ENCODE measurements at regions not wholly inside any gene's neighbourhood (a gene's known extent, or its start where the extent isn't known, plus 50 kb on each side); places are given as distances from the start of the nearest gene placed in this dataset.
"Not testable (repeated sequence)": the region's sequence is repeated elsewhere in the genome, so short reads cannot be mapped to it uniquely, and the experiment has no call there.

DNA sequence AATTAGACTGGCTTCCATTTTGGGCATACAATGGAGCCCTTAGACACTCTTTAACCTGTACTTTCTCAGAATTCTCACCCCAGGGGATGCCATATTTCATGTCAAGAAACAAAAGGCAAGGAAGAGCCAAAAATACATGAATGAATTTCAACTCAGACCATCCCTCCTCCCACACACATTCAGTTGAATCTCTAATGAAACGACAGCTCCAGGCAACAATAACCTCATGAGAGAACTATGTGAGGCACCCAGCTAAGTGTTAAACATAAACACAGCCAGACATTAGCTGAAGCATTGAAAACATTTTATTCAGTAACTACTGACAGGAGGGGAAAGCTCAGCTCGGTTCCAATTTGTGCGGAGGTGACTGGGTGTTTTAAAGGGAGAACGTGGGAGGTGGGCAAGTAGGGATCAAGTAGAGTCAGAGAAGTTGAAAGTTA is 1359.1 kb upstream of the CDH9 start:
- H3K27me3 Mint-ChIP-seq (ENCODE audit: insufficient read depth, low read depth): peaks cover 2% of the 10 kb centered on the region
- Histone ChIP-seq H3K9ac (no peak overlapping the region), H3K4me1 (peaks cover 23% of the 10 kb centered on the region), H3K36me3 (no peaks in the 10 kb centered on the region), H4K20me1 (ENCODE audit: low read depth) (no peaks in the 10 kb centered on the region), H3F3A (ENCODE audit: low read depth) (peaks cover 8% of the 10 kb centered on the region), H3K79me2 (ENCODE audit: low read depth) (no peaks in the 10 kb centered on the region), H3K4me2 (no peak overlapping the region), H3K27me3 (no peaks in the 10 kb centered on the region), H3K27ac (no peak overlapping the region), H3K4me3 (no peak overlapping the region), H3K9me3 (ENCODE audit: low read depth) (no peaks in the 10 kb centered on the region), H2AFZ (replicated peaks) (no peak overlapping the region)
- DNase-seq (ENCODE audit: low spot score): peak; percentile 6
- peaks cover 6% of the 10 kb centered on the region for H3K36me3 Mint-ChIP-seq
- peaks cover 7% of the 10 kb centered on the region for H3K9me3 Mint-ChIP-seq
- no peak overlapping the region for H3K4me3 Mint-ChIP-seq
- H3K4me1 Mint-ChIP-seq: peaks cover 33% of the 10 kb centered on the region
- peak overlapping the region; percentile 90 for H3K27ac Mint-ChIP-seq
- TF ChIP-seq EZH2 (IDR thresholded peaks at IDR 0.05): no peak
- TF ChIP-seq, protein P1, sequence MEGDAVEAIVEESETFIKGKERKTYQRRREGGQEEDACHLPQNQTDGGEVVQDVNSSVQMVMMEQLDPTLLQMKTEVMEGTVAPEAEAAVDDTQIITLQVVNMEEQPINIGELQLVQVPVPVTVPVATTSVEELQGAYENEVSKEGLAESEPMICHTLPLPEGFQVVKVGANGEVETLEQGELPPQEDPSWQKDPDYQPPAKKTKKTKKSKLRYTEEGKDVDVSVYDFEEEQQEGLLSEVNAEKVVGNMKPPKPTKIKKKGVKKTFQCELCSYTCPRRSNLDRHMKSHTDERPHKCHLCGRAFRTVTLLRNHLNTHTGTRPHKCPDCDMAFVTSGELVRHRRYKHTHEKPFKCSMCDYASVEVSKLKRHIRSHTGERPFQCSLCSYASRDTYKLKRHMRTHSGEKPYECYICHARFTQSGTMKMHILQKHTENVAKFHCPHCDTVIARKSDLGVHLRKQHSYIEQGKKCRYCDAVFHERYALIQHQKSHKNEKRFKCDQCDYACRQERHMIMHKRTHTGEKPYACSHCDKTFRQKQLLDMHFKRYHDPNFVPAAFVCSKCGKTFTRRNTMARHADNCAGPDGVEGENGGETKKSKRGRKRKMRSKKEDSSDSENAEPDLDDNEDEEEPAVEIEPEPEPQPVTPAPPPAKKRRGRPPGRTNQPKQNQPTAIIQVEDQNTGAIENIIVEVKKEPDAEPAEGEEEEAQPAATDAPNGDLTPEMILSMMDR (IDR thresholded peaks at IDR 0.05): no peak

DNA sequence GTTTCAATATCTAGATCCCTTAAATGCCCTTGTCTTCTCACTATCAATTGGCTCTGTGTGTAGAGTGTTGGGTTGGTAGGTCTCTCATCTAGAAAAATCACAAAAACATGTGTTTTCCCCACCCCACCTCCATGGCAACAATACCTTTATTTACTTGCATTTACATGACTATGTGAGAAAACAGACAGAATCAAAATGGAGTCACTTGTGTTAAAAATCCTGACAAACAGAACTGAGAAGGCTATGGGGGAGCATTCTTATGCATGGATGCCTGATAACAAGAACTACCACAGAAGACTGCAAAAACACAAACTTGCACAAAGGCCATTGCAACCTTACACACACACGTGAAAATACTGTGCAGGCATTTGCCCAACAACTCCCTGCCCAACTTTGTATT is 1352.9 kb upstream of the CDH9 start:
- no peak overlapping the region for H3K27ac Mint-ChIP-seq
- H3K9me3 ChIP-seq (ENCODE audit: low read depth): no peaks in the 10 kb centered on the region
- H3K4me1 ChIP-seq: peaks cover 8% of the 10 kb centered on the region
- H3K4me1 Mint-ChIP-seq: peaks cover 3% of the 10 kb centered on the region
- H3K9ac ChIP-seq: no peak overlapping the region
- H3F3A ChIP-seq (ENCODE audit: low read depth): peaks cover 19% of the 10 kb centered on the region
- no peaks in the 10 kb centered on the region for H3K36me3 ChIP-seq
- H3K27ac ChIP-seq: no peak overlapping the region
- no peaks in the 10 kb centered on the region for H3K79me2 ChIP-seq (ENCODE audit: low read depth)
- no peaks in the 10 kb centered on the region for H3K27me3 ChIP-seq
- no peaks in the 10 kb centered on the region for H4K20me1 ChIP-seq (ENCODE audit: low read depth)
- no peak overlapping the region for H2AFZ ChIP-seq (replicated peaks)
- TF ChIP-seq, protein P1 (IDR thresholded peaks at IDR 0.05): no peak
- no peak for TF ChIP-seq EZH2phosphoT487 (IDR thresholded peaks at IDR 0.05)
- TF ChIP-seq EZH2 (IDR thresholded peaks at IDR 0.05): no peak
- DNase-seq (ENCODE audit: low spot score): no peak
- H3K36me3 Mint-ChIP-seq: peaks cover 4% of the 10 kb centered on the region
- peaks cover 6% of the 10 kb centered on the region for H3K9me3 Mint-ChIP-seq
- H3K4me3 ChIP-seq: no peak overlapping the region
- H3K4me2 ChIP-seq: no peak overlapping the region
- H3K27me3 Mint-ChIP-seq (ENCODE audit: insufficient read depth, low read depth): peaks cover 2% of the 10 kb centered on the region
- H3K4me3 Mint-ChIP-seq: no peak overlapping the region

DNA sequence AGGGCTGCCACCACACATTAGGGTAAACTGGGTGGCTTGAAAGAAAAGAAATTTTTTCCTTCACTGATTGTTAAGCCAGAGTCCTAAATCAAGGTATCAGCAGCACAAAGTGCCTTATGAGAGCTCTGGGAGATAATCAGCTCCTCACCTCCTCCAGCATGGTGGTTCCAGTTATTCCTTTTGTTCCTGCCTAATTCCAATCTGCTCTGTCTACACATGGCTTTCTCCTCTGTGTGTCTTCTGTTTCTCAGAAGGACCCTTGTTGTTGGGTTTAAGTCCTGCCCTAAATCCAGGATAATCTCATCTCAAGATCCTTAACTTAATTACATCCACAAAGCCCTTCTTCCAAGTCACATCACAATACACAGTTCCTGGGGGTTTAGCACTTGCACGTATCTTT is 1352.0 kb upstream of the CDH9 start:
- TF ChIP-seq EZH2phosphoT487 (IDR thresholded peaks at IDR 0.05): peak; percentile 78
- TF ChIP-seq, protein P1 (IDR thresholded peaks at IDR 0.05): no peak
- H3K27ac Mint-ChIP-seq: peak overlapping the region; percentile 76
- peaks cover 3% of the 10 kb centered on the region for H3K4me1 Mint-ChIP-seq
- no peak overlapping the region for H2AFZ ChIP-seq (replicated peaks)
- H3K27ac ChIP-seq: no peak overlapping the region
- no peak overlapping the region for H3K4me3 ChIP-seq
- no peaks in the 10 kb centered on the region for H3K36me3 ChIP-seq
- peaks cover 2% of the 10 kb centered on the region for H3K27me3 Mint-ChIP-seq (ENCODE audit: insufficient read depth, low read depth)
- peaks cover 6% of the 10 kb centered on the region for H3K9me3 Mint-ChIP-seq
- H3K4me1 ChIP-seq: peaks cover 8% of the 10 kb centered on the region
- no peaks in the 10 kb centered on the region for H3K9me3 ChIP-seq (ENCODE audit: low read depth)
- peaks cover 4% of the 10 kb centered on the region for H3K36me3 Mint-ChIP-seq
- H4K20me1 ChIP-seq (ENCODE audit: low read depth): no peaks in the 10 kb centered on the region
- H3K79me2 ChIP-seq (ENCODE audit: low read depth): no peaks in the 10 kb centered on the region
- no peak overlapping the region for H3K4me3 Mint-ChIP-seq
- peaks cover 19% of the 10 kb centered on the region for H3F3A ChIP-seq (ENCODE audit: low read depth)
- H3K27me3 ChIP-seq: no peaks in the 10 kb centered on the region
- peak; percentile 64 for DNase-seq (ENCODE audit: low spot score)
- H3K9ac ChIP-seq: no peak overlapping the region
- no peak overlapping the region for H3K4me2 ChIP-seq

GRCh38 chr5:28389727-28390126 is 1351.3 kb upstream of the CDH9 start:
- not testable (repeated sequence) for DNase-seq (ENCODE audit: low spot score); H3K4me3 Mint-ChIP-seq; H3K27ac Mint-ChIP-seq; H3K9ac ChIP-seq; H3K36me3 ChIP-seq; H3K79me2 ChIP-seq (ENCODE audit: low read depth); H3K27me3 ChIP-seq; H3K4me2 ChIP-seq; H3K27ac ChIP-seq; H3K36me3 Mint-ChIP-seq; H3K9me3 Mint-ChIP-seq; H3K27me3 Mint-ChIP-seq (ENCODE audit: insufficient read depth, low read depth); H3K4me1 ChIP-seq; H3K9me3 ChIP-seq (ENCODE audit: low read depth); H4K20me1 ChIP-seq (ENCODE audit: low read depth); H3K4me1 Mint-ChIP-seq; H2AFZ ChIP-seq (replicated peaks); H3K4me3 ChIP-seq
- H3F3A ChIP-seq (ENCODE audit: low read depth): peaks cover 19% of the 10 kb centered on the region
